Lung (tissue), 11 donors: ENCODE measurements at regions not wholly inside any gene's neighbourhood (a gene's known extent, or its start where the extent isn't known, plus 50 kb on each side); places are given as distances from the start of the nearest gene placed in this dataset.

Experiments used
- ATAC-seq: fragments of 200-7000 bp; cut with Tn5 transposase; one replicate; pipeline ENCODE4 v1.9.1; 2020; ENCODE audit warnings: moderate number of reproducible peaks; ENCODE audit not compliant: insufficient read depth, low FRiP score
- DNase-seq, 3 donors: peaks; one replicate each; pipeline ENCODE4 v3.0.0-alpha.2; 2013 to 2017
- H3K27ac ChIP-seq, 2 donors: one replicate each; pipeline ENCODE4 v1.5.1; 2013; ENCODE audit warnings: mild to moderate bottlenecking in 2 of 2, moderate library complexity in 2 of 2, control low read depth in 1 of 2, inconsistent platforms in 1 of 2, low read depth in 1 of 2, low read length in 1 of 2
- H3K27me3 ChIP-seq, 3 donors: one replicate each; pipeline ENCODE4 v1.5.1; 2013; ENCODE audit warnings: low read length in 2 of 3; ENCODE audit not compliant: control insufficient read depth in 3 of 3, insufficient read depth in 3 of 3
- H3K36me3 ChIP-seq, 4 donors: one replicate each; pipeline ENCODE4 v1.5.1; 2013; ENCODE audit warnings: low read length in 4 of 4, mild to moderate bottlenecking in 1 of 4, moderate library complexity in 1 of 4; ENCODE audit not compliant: control insufficient read depth in 4 of 4, insufficient read depth in 4 of 4
- H3K4me1 ChIP-seq, 5 donors: one replicate each; pipeline ENCODE4 v1.5.1; 2013; ENCODE audit warnings: low read length in 5 of 5, mild to moderate bottlenecking in 2 of 5, moderate library complexity in 1 of 5; ENCODE audit not compliant: control insufficient read depth in 5 of 5, insufficient read depth in 5 of 5
- H3K4me3 ChIP-seq: one replicate; pipeline ENCODE4 v1.5.1; 2013; ENCODE audit warnings: mild to moderate bottlenecking, control low read depth, moderate library complexity
- H3K9ac ChIP-seq, 2 donors: one replicate each; pipeline ENCODE4 v1.5.1; 2013; ENCODE audit warnings: low read length in 2 of 2, control low read depth in 1 of 2; ENCODE audit not compliant: insufficient read depth in 1 of 2
- H3K9me3 ChIP-seq, 4 donors: one replicate each; pipeline ENCODE4 v1.5.1; 2013; ENCODE audit warnings: low read length in 3 of 4, mild to moderate bottlenecking in 1 of 4, moderate library complexity in 1 of 4; ENCODE audit not compliant: control insufficient read depth in 4 of 4, insufficient read depth in 3 of 4
- CTCF ChIP-seq: IDR thresholded peaks from 2 replicates; pipeline ENCODE4 v1.5.1; 2012; ENCODE audit warnings: mild to moderate bottlenecking; ENCODE audit errors: control extremely low read depth, extremely low read depth
- WGBS, 2 donors: extraction: QIAGEN DNeasy Blood & Tissue Kit; methylation state at CpG; one replicate each; pipeline ENCODE4 v1.1.7; 2013; 5-methylcytosine and 5-hydroxymethylcytosine counted together
- donor health status: control.
- donor health status: control.
- donor health status: Bipolar disorder and iron deficiency.
- donor health status: healthy.
- donor health status: DM: yes; HTN: yes; CAD: no.

GRCh38 chr7:42453931-42454361, 216.9 kb upstream of the GLI3 start:
- 65 to 68% methylated on average over 9 of the region's 9 CpGs for WGBS, 2 donors
- DNase-seq, result no peak
- Histone ChIP-seq H3K36me3 (no peaks in the 10 kb centered on the region), H3K9ac (no peak overlapping the region), H3K4me3 (no peak overlapping the region), H3K27ac (no peak overlapping the region), H3K4me1 (no peaks in the 10 kb centered on the region), H3K27me3 (no peaks in the 10 kb centered on the region), H3K9me3 (no peaks in the 10 kb centered on the region)
- no peak for ATAC-seq
- no peak for TF ChIP-seq CTCF

DNA sequence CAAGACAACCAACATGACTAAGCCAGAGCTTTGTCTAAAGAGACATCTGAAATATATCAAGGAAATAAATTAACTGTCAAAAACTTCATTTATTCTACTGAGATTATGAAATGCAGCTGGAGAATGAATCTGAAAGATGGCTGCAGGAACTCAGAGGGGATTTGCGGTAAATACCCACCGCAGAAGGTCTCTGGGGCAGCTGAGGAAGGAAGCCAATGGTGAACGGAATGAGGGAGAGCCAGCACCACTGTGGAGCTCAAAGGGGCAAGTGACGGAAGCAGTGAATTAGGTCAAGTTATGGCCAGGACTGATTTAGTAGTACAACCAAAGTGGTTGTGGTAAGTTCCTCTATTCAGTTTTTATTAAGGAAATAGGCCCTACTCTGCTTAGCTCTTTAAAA, 215.3 kb upstream of the GLI3 start:
- no peak for TF ChIP-seq CTCF
- 33 to 57% methylated on average over 4 of the region's 4 CpGs for WGBS, 2 donors
- DNase-seq, result no peak

DNA sequence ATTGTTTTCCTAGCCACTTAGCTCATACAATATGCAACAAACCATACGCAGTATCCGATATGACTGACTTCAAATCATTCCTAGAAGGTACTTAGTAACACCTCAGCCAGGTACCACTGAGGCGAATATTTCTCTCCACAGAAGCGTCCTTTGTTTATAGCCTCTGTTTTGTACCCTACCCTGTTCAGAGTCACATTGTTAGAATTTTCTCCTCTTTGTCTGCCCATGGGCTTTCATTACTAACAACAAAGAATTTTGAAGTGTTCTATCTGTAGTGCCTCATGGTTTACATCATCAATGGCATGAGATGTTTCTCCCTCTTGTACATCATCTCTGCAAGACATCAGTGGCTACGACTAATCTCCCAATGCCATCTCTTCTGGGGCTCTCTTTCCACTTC, 212.4 kb upstream of the GLI3 start:
- Histone ChIP-seq H3K27ac (no peak overlapping the region), H3K4me1 (no peaks in the 10 kb centered on the region), H3K9ac (no peak overlapping the region), H3K36me3 (no peaks in the 10 kb centered on the region), H3K27me3 (no peaks in the 10 kb centered on the region), H3K4me3 (no peak overlapping the region), H3K9me3 (peaks cover 0 to 4% (median 0%) of the 10 kb centered on the region in 4 donors)
- ATAC-seq (no peak), DNase-seq (no peak)
- WGBS, 2 donors, result 92 to 95% methylated on average over 5 of the region's 5 CpGs
- TF ChIP-seq CTCF, result no peak

More for the DNA sequence above, 215.3 kb upstream of the GLI3 start:
- H3K27me3 ChIP-seq, result no peaks in the 10 kb centered on the region
- no peaks in the 10 kb centered on the region for H3K36me3 ChIP-seq
- no peaks in the 10 kb centered on the region for H3K9me3 ChIP-seq
- no peak for ATAC-seq
- H3K27ac ChIP-seq, result no peak overlapping the region
- no peak overlapping the region for H3K4me3 ChIP-seq
- H3K4me1 ChIP-seq, result no peaks in the 10 kb centered on the region
- H3K9ac ChIP-seq, result no peak overlapping the region

GRCh38 chr7:42448901-42449300, 211.9 kb upstream of the GLI3 start:
- H3K4me3 ChIP-seq, result no peak overlapping the region
- H3K27me3 ChIP-seq, result no peaks in the 10 kb centered on the region
- H3K36me3 ChIP-seq, result no peaks in the 10 kb centered on the region
- peaks cover 0 to 4% (median 0%) of the 10 kb centered on the region in 4 donors for H3K9me3 ChIP-seq
- H3K27ac ChIP-seq, result no peak overlapping the region
- DNase-seq (no peak), ATAC-seq (no peak)
- H3K4me1 ChIP-seq, result no peaks in the 10 kb centered on the region
- H3K9ac ChIP-seq, result no peak overlapping the region
- WGBS, 2 donors, result 74 to 86% methylated on average over 1 of the region's 1 CpG
- no peak for TF ChIP-seq CTCF
